ENCODE measurements at regions not wholly inside any gene's neighbourhood (a gene's known extent, or its start where the extent isn't known, plus 50 kb on each side); places are given as distances from the start of the nearest gene placed in this dataset.

DNA sequence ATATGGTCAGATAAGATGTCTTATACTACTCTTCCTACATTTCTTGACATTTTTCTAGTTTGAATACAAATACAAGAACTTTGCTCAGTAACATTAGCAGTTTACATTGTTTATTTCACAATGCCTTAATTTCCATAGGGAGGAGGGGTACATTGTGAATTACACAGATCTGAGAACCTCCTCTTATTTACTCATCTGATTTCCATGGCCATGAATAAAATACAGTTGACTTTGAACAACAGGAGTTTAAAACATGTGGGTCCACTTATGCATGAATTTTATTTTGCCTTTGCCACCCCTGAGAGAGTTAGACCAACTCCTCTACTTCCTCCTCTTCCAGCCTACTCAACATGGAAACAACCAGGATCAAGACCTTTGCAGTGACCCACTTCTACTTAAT, 67.7 kb downstream of the MGST1 start:
- DNase-seq (ENCODE audit: low read depth): no peak

DNA sequence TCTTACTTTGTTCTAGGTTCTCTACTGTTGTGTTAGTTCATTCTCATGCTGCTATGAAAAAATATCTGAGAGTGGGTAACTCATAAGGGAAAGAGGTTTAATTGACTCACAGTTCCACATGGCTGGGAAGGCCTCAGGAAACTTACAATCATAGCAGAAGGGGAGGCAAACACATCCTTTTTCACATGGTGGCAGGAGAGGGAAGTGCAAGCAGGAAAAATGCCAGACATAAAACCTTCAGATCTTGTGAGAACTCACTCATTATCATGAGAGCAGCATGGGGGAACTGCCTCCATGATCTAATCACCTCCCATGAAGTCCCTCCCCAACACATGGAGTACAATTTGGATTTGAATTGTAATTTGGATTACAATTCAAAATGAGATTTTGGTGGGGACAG, 69.6 kb downstream of the MGST1 start:
- DNase-seq (ENCODE audit: low read depth): no peak

DNA sequence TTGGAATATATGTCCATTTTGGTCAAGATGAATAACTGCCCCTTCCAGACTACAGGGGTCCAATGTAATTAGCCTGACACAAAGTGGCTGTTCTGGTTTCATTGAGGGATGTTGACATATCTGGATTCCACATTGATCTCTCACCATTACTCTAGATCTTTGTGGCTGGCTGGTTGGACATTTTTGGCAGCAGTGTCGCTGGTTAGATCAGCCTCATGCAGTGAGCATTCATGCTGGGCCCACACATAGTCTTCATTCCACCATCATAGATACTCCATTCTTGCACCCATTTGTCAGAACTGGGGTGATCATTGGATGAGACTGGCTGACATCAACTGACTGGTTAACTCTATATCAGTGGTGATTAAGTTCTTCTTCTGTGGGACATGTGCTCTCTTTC, 74.4 kb downstream of the MGST1 start:
- no peak for DNase-seq (ENCODE audit: low read depth)

DNA sequence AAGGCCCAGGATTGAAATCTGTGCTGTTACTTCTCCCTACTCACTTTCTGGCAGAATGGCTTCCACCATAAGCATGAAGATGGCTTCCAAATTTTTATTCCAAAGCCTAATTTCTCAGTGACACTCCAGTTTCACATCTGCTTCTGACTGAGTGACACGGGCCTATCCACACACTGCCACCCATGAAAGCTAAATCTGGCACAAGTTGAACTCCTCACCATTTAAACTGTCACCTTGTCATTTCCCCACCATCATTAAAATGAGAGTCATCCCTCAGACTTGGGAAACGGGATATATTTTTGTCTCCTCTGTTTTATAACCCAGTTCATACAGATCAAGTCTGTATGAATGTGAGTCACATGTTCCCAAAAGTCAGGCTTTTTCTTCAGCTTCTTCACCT, 77.1 kb downstream of the MGST1 start:
- no peak for DNase-seq (ENCODE audit: low read depth)

DNA sequence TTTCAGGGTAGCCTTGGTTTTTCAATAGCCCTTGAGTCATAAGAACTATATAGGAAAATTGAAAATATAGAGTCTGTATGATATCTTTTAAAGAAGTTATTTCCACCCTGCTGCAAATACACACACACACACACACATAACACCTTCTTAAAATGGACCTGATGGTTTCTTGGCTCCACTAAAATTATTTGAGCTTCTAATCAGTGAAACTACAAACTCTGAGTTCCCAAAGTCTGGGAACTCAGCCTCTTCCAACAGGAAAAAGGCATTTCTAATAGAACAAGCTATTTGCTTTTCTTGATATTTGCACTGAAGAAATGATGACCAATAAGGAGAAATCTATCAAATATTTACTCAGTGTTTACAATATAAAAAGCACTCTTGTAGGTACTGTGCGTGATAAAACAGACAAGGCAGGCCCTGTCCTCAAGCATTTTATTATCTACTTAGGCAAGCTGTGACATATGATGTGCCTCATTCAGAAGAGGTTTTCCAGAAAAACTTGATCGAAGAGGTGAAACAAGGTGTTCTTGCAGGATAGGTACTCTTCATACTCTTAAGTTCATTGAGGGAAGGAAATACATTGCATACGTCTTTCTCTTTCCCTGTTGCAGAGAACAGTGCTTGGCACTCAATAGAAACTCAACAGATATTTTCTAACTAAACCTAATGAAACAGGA, 88.6 kb downstream of the MGST1 start:
- no peak for DNase-seq (ENCODE audit: low read depth)

DNA sequence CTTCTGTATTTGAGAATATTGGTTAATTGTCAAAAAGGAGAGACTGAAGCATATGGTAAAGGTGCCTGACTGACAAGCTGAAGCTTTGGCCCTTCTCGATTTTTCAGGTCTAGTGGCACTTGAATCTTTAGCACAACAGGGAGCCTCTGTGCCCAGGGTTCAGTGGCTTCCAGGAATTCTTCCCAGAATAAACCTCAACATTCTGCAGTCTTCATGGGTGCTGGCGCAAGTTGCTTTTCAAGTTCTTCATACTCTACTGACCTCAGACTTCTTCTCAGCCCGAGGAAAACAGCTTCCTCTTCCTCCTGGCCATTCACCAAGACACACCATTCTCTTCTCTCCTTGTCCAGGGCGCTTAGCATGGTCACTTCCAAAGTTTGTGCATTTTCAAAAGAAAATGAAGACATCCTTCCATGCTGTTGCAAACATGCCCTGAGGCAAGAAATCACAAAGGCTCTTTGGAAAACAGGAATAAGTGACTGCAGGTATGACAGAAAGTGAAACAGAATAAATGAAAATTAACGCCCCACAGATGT, 89.9 kb downstream of the MGST1 start:
- no peak for DNase-seq (ENCODE audit: low read depth)

DNA sequence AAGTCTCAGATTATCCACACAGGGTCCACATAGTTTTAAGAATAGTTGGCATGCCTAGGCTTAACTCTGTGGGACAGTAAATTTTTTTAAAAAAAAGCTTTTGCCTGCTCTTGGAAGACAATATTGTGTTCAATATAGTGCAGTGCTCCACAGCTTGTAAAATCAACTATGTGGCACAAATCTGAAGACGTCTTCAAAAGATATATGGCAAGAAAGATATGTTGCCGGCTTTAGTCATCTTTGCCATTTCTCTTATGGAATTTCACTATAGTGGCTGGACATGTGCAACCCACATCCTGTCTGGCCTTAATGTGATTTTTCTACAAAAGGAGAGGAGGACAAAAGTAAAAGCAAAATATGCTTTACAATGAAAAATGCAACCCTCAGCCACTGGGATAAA, 90.5 kb downstream of the MGST1 start:
- DNase-seq (ENCODE audit: low read depth): no peak

DNA sequence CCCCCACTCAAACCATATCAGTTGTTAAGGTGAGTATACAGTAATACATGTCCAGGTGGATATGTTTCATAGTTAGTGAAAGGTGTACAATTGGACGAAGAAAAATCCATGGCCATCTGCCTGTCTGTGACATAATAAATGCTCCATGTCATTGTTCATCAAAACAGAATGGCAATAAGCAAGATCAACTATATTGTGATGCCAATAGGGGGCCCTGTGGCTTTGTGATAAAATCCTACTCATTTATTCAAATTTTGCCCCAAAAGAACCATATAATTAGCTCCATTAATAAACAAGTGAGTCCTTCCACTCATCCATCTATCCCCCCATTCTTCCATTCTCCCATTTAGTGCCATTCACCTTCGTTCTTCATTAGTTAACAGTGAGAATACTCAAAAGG, 102.0 kb downstream of the MGST1 start:
- DNase-seq (ENCODE audit: low read depth): no peak

DNA sequence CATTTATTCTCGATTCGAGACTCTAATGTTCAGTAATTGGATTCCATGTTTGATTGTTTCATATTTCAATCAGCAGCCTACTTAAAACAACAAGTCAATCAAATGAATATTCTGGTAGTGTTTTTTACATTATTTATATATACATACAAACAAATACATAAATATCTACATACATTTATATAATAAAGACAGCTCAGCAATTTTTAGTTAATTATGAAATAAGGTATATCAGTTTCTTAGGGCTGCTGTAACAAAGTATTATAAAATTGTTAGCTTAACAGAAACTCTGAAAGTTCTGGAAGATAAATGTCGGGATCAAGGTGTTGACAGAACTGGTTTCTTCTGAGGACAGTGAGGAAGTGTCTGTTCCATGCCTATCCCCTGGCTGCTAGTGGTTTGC, 105.9 kb downstream of the MGST1 start:
- DNase-seq (ENCODE audit: low read depth): no peak

DNA sequence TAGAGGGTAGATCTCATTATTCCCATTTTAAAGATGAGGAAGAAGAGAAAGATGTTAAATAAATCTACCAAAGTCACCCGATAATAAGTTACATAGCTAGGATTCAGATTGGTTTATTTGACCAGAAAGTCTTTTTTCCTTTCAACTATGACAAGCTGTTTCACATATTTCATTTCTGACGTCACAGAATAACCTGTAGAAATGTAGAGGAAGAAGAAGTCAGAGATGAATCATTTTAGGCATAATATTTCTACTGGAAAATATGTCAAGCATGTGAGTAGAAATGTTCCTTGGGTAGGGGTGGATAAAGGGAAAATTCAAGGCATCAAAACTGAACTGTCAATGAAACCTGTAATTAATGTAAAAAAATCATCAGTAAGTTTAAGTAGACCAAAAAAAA, 107.0 kb downstream of the MGST1 start:
- DNase-seq (ENCODE audit: low read depth): peak; percentile 1

DNA sequence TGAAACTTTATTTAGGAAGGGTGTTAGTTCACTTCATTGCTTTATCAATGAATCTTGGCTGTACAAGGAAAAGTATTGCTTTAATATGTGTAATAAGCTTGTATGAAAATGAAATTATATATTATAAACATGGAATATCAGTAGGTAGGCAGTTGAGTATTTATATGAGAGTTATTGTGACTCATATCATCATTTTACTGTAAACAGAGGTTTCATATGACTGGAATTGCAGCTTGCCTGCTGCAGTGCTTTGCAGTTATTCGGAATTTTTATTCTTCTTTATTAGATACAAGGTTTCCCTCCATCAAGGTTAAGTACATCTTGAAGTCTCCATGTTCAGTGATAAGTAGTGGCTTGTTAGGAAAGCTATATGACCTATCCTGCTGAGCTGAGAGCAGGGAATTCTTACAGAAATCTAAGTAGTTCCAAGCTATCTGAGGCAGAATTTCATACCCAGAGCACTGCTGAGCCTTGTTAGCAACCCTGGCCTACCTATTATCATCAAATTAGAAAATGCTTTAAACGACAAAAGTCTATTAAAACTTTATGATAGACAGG, 111.2 kb downstream of the MGST1 start:
- no peak for DNase-seq (ENCODE audit: low read depth)

DNA sequence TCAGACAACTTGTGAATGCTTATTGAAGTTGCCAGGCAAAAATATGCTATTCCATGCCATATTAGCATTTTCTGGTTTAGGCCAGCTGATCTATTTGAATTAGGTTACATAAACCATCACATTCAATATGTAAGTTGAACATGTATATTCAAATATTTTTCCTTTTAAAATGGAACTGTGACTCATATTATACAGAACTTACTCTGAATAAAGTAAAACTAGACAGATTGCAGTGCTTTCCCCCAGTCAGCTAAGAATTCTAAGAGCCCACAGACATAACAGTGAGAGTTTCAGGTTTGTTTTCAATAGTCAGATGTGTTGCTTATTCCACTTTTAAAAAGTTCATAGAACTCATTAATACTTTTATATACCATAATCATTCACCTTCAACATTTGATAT, 119.8 kb downstream of the MGST1 start:
- no peak for DNase-seq (ENCODE audit: low read depth)

DNA sequence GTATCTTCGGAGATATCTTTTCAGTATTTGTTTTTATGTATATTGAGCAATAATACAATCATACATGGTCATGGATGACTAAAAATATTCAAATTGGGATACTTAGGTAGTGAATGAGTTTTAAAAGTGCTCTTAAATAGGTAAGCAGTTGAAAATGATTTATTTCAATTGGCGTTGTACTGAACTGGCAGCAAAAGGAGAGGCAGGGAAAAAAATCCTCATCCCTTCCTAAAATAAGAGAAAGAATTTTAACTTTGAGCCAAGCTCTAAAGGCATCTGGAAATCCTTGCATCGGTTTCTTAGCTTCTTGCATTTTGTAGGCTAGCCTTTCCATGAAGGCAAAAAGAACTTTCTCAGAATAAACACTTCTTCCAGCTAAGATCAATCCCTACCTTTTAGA, 125.2 kb downstream of the MGST1 start:
- no peak for DNase-seq (ENCODE audit: low read depth)

DNA sequence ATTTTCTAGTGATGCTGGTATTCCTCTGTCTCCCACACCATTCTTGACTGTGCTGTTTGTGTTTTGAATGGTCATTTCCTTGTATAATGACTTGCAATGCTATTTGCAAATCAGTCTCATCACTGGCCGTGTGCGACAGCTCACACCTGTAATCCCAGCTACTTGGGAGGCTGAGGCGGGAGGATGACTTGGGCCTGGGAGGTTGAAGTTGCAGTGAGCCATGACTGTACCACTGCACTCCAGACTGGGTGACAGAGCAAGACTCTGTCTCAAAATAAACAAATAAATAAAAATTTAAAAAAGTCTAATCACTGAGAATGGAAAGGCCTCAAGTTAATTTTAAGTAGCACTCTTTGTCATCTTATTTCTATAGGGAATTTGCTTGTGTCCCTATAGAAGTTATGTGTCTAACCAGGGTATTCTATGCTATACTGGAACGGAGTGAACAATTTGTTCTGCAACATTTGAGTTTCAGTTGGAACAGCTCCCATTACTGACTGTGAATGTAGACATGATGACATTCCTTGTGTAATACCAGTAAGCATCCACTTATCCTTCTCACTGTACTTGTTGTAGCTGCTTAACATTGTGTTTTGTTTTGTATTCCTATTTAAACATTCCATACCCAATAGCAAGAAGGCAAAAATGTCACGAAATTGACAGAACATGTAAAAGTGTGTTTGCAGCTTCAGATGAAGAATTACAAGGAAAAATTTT, 126.3 kb downstream of the MGST1 start:
- DNase-seq (ENCODE audit: low read depth): no peak

DNA sequence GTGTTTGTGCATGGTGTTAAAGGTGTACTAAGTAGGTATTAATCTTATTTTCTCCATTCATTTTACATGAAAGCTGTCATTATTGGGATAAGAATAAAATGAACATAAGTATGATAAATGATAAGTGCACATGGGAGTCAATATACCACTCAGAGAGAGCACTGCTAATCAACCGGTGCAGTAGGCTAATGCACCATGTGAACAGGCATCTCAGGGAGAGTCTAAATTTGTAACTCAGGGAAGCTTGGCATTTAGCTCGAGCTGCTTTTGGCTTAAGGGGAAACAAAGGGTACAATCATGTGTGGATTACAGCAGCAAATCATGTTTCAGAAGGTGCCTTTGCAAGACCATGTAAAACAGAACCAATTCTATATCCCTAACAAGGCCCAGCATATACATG, 127.4 kb downstream of the MGST1 start:
- no peak for DNase-seq (ENCODE audit: low read depth)

DNA sequence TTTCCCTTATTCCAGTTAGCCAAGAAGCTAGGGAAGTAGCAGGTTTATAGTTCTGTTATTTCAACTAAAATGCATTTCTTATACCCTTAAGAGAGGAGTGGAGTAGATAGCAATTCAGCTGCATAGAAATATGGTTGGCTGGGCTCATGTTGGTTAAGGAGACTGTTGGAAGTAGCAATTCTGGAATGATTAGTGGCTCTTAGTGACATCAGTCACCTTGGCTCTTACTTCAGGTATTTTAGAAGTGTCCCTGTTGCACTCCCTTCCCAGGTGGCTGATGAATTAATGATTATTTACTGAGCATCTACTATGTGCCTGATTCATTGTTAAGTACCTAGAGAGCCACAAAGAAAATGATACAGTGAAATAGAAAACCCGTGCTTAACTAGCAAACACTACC, 128.1 kb downstream of the MGST1 start:
- no peak for DNase-seq (ENCODE audit: low read depth)

DNA sequence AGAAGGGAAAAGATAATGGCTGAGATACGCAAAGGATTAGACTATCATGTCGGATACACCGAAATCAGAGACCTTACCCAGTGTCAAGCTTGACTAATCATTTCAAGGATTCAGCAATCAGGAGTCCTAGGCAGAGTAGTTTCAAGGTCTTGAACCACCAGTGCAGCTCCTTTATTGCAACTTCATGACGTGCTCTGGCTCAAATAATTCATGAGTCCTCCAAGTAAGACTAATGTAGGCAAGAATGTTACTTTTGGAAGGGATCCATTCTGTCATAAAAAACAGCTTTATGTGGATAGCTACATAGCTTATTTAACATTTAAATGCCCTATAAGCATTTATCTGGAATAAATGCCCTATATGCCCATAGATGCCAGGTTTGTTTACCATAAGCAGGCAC, 123.2 kb downstream of the LMO3 start:
- no peak for DNase-seq (ENCODE audit: low read depth)

DNA sequence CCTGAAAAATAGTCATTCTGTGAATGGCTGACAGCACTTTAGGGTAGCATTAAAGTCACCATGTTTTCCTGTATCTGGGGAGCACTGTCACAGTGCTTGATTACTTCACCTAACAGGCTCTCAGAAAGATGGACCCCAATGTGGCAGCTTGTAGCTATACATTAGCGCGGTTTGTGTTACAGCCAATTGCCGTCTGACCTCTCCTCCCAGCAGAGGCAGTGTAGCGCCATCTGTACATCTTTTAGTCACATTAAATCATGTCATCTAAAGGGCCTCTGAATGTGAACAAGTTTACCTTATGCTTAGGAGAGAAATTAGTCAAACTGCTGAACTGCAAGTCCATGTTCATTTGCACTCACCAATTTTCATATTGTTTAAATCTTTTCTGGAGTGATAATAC, 113.7 kb downstream of the LMO3 start:
- no peak for DNase-seq (ENCODE audit: low read depth)

DNA sequence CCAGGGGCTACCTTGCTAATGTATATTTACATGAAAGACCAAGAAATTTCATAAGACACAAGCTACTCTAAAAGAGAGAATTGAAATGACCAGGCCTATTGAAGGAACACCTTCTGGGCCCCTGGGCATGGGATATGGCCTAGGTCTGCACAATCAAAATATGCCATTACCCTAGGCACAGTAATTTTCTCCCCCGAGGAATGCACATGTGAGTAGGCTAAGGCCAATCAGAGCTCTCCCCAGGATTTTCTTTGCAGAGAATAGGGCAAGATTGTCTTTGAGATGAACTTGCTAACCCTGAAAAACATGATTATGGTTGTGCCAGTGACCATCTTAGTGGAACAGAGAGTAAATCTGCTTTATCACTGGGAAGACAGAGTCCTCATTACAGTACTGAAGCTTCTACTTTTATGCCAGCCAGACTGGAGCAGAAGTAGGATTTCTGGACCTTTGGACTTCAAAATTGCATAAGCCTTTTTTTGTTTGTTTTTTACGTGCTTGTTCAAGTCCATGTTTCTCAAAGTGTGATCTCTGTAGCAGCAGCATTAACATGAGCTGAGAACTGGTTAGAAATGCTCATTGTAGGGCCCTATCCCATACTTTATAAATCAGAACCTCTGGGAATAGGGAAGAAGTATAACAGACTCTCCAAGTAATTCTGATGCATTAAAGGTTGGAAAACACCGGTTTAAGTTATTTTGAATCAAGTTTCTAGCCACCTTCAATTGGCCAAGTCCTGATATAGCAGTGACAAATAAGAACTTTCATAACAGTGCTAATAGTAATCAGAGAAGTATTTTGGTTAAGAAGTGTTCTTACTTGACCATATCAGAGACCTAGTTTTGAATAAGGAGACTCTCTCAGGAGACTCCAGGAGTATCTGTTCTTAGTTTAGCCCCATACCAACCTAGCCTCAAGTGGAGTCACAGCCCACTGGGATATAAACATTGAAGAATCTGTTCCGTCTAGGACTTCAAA, 112.9 kb downstream of the LMO3 start:
- DNase-seq (ENCODE audit: low read depth): no peak

DNA sequence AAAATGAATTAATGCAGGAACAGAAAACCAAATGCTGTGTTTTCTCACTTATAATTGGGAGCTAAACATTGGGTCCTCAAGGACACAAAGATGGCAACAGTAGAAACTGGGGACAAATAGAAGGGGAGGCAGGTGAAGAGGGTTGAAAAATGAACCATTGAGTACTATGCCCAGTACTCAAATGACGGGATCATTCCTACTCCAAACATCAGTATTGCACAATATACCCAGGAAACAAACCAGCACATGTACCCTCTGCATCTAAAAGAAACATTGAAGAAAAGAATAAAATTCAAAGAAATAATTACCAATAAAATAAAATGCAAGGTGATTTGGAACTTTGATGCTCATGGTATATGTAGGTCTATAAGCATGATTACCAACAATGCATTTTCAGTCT, 110.8 kb downstream of the LMO3 start:
- DNase-seq (ENCODE audit: low read depth): no peak
